DOHH2 (cell line): ENCODE measurements at regions not wholly inside any gene's neighbourhood (a gene's known extent, or its start where the extent isn't known, plus 50 kb on each side); places are given as distances from the start of the nearest gene placed in this dataset.

Experiments used
- EZH2phosphoT487 ChIP-seq: fragments of 200-600 bp; sonication (generic); IDR thresholded peaks from 2 replicates; pipeline ENCODE4 v1.6.1; 2017; ENCODE audit warnings: borderline replicate concordance, mild to moderate bottlenecking, antibody characterized with exemption, low read length, moderate library complexity, mixed read lengths
- TF ChIP-seq, protein P1 (sequence below): fragments of 200-600 bp; sonication (generic); IDR thresholded peaks from one replicate; pipeline ENCODE4 v1.5.1; 2014; ENCODE audit warnings: antibody characterized with exemption, mild to moderate bottlenecking, low read depth, low read length; ENCODE audit not compliant: poor library complexity, severe bottlenecking

DNA sequence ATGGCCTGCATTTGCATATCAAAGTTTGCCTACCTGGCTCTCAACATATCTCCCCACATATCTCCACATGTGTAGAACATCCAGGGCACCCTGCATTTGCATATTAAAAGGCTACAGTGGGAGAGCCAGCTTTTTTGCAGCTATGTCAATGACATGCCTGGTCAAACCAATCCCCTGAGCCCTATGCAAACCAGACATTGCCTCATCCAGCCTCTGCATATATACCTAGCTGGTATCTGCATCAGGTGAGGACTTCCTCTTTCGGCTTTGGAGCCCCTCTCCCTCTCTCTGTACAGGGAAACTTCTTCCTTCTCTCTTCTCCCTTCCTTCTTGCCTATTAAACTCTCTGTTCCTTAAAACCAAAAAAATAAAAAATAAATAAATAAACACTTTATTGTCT is 142.7 kb upstream of the STEAP4 start:
- TF ChIP-seq, protein P1, sequence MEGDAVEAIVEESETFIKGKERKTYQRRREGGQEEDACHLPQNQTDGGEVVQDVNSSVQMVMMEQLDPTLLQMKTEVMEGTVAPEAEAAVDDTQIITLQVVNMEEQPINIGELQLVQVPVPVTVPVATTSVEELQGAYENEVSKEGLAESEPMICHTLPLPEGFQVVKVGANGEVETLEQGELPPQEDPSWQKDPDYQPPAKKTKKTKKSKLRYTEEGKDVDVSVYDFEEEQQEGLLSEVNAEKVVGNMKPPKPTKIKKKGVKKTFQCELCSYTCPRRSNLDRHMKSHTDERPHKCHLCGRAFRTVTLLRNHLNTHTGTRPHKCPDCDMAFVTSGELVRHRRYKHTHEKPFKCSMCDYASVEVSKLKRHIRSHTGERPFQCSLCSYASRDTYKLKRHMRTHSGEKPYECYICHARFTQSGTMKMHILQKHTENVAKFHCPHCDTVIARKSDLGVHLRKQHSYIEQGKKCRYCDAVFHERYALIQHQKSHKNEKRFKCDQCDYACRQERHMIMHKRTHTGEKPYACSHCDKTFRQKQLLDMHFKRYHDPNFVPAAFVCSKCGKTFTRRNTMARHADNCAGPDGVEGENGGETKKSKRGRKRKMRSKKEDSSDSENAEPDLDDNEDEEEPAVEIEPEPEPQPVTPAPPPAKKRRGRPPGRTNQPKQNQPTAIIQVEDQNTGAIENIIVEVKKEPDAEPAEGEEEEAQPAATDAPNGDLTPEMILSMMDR, result no peak
- no peak for TF ChIP-seq EZH2phosphoT487
